HG03432 (cell line): ENCODE measurements at regions not wholly inside any gene's neighbourhood (a gene's known extent, or its start where the extent isn't known, plus 50 kb on each side); places are given as distances from the start of the nearest gene placed in this dataset.
"Not testable (repeated sequence)": the region's sequence is repeated elsewhere in the genome, so short reads cannot be mapped to it uniquely, and the experiment has no call there.

ENCODE experiments used
- ATAC-seq: cut with Tn5 transposase; IDR thresholded peaks from one replicate; pipeline ENCODE4 v1.9.1; 2021; ENCODE audit warnings: mild to moderate bottlenecking, moderate library complexity; ENCODE audit not compliant: unreplicated experiment

DNA sequence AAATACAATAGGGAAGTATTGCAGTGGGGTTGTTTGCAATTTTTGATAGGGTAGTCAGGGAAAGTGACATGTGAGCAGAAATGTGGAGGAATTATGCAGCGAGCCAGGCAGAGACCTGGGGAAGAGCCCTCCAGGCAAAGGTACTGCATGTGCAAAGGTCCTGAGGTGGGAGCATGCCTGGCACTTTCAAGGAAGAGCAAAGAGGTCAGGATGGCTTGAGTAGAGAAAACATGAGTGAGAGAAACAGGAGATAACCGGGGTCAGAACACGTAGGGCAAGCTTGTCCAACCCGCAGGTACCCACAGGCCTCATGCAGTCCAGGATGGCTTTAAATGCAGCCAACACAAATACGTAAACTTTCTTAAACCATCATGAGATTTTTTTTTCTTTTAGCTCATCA, 71.0 kb downstream of the COQ2 start:
- ATAC-seq, result no peak

DNA sequence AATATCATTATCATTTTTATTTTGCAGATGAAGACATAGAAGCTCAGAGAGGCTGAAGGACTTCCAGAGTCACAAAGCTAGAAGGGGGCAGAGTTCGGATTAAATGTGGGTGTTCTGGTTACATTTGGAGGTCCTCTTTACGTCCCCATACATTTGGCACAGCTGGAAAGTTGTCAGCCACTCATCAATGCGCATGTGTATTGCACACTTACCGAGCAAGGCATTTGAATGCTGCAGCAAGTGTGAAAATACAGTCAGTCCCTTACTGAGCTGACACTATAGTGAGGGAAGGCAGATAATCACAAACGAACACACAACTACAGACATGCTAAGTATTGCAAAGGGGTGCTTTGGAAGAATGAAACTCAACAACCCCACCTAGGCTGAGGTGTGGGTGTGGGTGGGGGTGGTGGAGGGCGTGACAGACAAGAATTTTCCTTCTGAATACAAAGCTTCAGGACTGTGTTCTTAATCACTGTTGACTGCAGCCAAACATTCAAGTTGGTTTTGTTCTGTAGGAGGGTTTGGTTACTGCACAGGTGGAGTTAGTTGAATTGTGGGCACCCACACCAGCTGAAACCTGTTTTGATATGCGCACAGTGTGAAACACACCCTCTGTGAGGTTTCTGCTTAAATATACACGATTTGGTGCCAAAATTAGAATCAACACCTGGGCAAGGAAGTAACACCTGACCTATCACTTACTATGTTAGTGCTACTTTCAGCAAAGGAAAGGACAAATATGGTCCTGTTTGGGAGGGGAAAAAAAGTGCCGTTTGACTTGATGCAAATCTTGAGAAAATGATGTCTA, 72.4 kb downstream of the COQ2 start:
- ATAC-seq, result peak; percentile 85

GRCh38 chr4:83209419-83209818, 75.2 kb downstream of the COQ2 start:
- no peak for ATAC-seq

- ATAC-seq, result no peak
Observed at GRCh38 chr4:83208371-83209365, 75.9 kb downstream of the COQ2 start.

- ATAC-seq, result no peak
Observed at GRCh38 chr4:83207497-83208101, 77.0 kb downstream of the COQ2 start.

DNA sequence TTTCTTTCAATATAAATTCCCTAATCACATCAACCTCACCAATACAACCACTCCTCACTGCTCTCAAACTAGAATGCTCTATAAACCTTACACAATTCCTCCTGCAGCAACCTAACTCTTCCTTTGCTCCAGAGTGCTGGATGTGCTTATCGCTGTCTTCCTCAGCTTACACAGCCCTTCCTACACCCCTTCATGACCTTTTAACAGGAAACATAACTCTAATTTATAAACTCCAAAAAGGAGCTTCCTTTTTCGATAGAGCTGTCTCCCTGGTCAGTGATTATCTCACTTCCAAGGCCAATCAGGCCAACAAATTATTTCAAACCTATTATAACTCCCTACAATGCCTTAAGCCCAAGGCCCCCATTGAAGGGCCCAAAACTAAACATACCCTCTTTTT, 78.8 kb downstream of the COQ2 start:
- no peak for ATAC-seq

DNA sequence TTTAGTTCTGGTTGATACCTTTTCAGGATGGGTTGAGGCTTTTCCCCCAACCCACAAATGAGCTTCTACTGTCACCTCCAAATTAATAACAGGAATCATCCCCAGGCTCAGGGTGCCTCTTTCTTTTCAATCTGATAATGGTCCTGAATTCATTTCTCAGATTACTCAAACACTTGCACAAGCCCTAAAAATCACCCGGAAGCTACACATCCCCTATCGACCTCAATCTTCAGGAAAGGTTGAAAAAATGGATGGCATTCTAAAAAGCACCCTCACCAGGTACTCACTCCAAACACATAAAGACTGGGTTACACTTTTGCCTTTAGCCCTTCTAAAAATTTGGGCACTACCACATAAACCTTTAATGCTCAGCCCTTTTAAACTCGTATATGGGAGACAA, 79.9 kb downstream of the COQ2 start:
- no peak for ATAC-seq

- ATAC-seq, result no peak
Observed at GRCh38 chr4:83201761-83202160, 82.8 kb downstream of the COQ2 start.

DNA sequence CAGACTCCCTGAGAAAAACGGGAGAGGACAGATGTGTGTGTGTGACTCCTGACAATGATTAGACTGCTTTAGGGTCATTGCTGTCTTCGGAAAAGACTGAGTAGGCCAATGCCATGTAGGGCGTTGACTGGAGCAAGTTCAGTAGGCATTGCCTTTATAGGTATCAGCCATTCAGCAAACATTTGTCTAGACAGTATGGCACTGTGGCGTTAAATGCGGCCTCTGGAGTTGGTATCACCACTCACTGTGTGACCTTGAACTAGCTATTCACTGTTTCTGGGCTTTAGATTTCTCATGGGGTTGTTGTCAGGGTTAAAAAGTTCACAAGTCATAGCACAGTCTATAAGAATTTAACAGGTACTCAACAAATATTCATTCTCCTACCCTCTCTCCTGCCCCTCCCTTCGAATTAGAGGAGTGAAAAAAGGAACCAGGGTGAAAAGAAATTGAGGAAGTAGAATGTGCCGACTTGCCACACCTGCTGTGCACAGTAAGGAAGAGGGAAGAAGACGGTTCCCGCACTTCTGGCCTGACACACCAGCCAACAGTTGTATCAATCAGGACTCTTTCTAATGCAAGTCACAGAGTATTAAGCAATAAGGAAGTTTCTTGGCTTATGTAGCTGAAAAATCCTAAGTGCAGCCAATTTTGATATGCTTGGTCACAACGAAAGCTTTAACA, 83.2 kb upstream of the PLAC8 start:
- no peak for ATAC-seq

GRCh38 chr4:83196921-83197320, 82.4 kb upstream of the PLAC8 start:
- ATAC-seq, result no peak

GRCh38 chr4:83195269-83195668, 80.7 kb upstream of the PLAC8 start:
- ATAC-seq, result no peak

- ATAC-seq, result not testable (repeated sequence)
Observed at GRCh38 chr4:83194588-83194987, 80.1 kb upstream of the PLAC8 start.

- ATAC-seq, result no peak
Observed at GRCh38 chr4:83192634-83193033, 78.1 kb upstream of the PLAC8 start.

GRCh38 chr4:83191026-83191425, 76.5 kb upstream of the PLAC8 start:
- no peak for ATAC-seq

GRCh38 chr4:83189631-83190136, 75.2 kb upstream of the PLAC8 start:
- no peak for ATAC-seq

GRCh38 chr4:83180431-83180968, 66.0 kb upstream of the PLAC8 start:
- peak; percentile 59 for ATAC-seq

DNA sequence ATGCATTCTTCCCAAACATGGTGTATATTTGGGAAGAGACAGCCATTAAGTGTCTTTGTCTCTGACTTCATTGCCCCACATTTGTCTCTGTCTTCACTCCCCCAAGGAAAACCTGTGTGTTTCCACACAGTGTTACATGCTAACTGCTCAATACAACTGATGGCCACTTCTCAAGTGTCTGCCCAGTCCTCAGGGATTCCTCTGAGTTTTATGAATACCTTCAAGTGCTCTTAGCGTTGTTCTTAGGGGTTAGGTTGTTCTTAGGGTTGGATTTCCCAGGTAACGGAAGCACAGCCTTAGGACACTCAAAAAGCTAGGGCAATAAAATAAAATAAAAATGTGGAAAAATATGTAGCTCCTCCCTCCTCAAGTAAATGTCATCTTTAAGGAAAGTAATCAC, 64.7 kb upstream of the PLAC8 start:
- no peak for ATAC-seq

DNA sequence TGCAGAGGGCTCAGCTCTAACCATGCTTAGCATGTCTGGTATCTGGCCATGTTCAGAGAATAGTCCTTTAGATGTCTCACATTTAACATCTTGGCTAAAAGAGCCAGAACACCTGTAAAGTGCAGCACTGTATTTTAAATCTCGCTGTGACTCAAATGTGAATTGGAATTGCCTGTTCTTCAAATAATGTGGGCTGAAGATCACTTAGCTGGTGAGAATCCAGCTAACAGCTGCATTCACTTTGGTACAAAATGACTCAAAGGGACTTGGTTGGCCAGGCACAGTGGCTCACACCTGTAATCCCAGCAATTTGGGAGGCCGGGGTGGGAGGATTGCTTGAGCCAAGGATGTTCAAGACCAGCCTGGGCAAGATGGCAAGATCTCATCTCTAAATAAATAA, 63.5 kb upstream of the PLAC8 start:
- ATAC-seq, result peak; percentile 43

DNA sequence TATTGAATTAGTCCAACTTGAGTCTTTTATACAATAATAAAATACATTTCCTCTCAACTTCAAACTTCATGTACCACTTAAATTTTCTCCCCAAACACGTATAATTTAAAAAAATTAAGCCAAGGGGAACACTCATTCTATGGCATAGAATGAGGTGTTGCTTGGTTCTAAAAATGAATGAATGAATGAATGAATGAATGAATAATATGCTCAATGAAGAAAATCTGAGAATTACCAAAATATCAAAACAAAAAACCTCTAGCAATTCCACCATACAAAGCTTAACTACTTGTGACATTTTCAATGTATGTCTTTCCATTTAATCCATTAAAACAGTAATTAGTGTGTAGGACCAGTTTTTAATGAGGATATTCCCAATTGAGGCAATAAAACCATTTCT, 62.7 kb upstream of the PLAC8 start:
- ATAC-seq, result no peak

DNA sequence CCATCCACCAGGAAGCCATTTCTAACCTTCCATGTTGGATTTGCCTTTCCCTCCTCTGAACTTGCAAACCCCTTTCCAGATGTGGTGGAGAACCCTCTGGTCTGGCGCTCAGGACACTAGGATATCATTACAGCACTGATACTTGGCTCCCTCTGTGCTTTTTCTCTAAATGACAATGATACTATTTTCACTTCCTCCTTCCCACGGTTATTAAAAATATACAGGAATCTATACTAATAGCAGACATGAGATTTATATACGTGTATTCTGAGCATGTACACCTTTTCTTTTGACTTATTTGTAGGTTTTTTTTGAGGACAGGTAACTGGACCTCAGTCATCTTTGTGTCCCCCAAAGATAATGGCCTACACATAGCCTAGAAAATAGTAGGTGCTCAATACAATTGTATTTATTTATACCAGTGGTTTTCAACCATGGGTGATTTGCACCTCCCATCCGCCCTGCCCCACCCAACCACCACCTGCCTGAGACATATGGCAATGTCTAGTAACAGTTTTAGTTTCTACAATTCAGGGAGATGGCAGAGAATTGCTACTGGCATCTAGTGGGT, 60.4 kb upstream of the PLAC8 start:
- peak; percentile 66 for ATAC-seq
